ENCODE measurements at regions not wholly inside any gene's neighbourhood (a gene's known extent, or its start where the extent isn't known, plus 50 kb on each side); places are given as distances from the start of the nearest gene placed in this dataset.

- TF ChIP-seq, protein P1, sequence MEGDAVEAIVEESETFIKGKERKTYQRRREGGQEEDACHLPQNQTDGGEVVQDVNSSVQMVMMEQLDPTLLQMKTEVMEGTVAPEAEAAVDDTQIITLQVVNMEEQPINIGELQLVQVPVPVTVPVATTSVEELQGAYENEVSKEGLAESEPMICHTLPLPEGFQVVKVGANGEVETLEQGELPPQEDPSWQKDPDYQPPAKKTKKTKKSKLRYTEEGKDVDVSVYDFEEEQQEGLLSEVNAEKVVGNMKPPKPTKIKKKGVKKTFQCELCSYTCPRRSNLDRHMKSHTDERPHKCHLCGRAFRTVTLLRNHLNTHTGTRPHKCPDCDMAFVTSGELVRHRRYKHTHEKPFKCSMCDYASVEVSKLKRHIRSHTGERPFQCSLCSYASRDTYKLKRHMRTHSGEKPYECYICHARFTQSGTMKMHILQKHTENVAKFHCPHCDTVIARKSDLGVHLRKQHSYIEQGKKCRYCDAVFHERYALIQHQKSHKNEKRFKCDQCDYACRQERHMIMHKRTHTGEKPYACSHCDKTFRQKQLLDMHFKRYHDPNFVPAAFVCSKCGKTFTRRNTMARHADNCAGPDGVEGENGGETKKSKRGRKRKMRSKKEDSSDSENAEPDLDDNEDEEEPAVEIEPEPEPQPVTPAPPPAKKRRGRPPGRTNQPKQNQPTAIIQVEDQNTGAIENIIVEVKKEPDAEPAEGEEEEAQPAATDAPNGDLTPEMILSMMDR (IDR thresholded peaks at IDR 0.05; ENCODE audit: unreplicated experiment): no peak
- Mint-ChIP-seq H3K36me3 (ENCODE audit: insufficient read depth, unreplicated experiment) (no peaks in the 10 kb centered on the region), H3K4me1 (ENCODE audit: insufficient read depth, unreplicated experiment) (peaks cover 4% of the 10 kb centered on the region), H3K27ac (ENCODE audit: low read depth, unreplicated experiment) (no peak overlapping the region), H3K27me3 (ENCODE audit: insufficient read depth, unreplicated experiment) (no peaks in the 10 kb centered on the region), H3K4me3 (ENCODE audit: unreplicated experiment) (no peak overlapping the region), H3K9me3 (ENCODE audit: unreplicated experiment) (no peaks in the 10 kb centered on the region)
- DNase-seq (ENCODE audit: unreplicated experiment): no peak
- POLR2A ChIA-PET: interaction anchor here (1.2 kb wide), 1 partner anchor 376 kb away, joined by 3 read pairs; no protein-coding TSS in a partner anchor
- intact Hi-C loops (cut with micrococcal nuclease): no loop called here
- CTCF ChIA-PET: interaction anchor here (0.6 kb wide), 1 partner anchor 203 kb away, joined by 3 read pairs; no protein-coding TSS in a partner anchor
- BruUV-seq (replicated peaks): no TSS peak
These were observed 207.8 kb downstream of the TOMM20 start for GRCh38 chr1:234920843-234921140.

GRCh38 chr1:234920136-234920842 lies 208.3 kb downstream of the TOMM20 start:
- no peak for DNase-seq (ENCODE audit: unreplicated experiment)
- H3K4me3 Mint-ChIP-seq (ENCODE audit: unreplicated experiment): no peak overlapping the region
- no peak overlapping the region for H3K27ac Mint-ChIP-seq (ENCODE audit: low read depth, unreplicated experiment)
- no peaks in the 10 kb centered on the region for H3K27me3 Mint-ChIP-seq (ENCODE audit: insufficient read depth, unreplicated experiment)
- no peaks in the 10 kb centered on the region for H3K36me3 Mint-ChIP-seq (ENCODE audit: insufficient read depth, unreplicated experiment)
- no peaks in the 10 kb centered on the region for H3K4me1 Mint-ChIP-seq (ENCODE audit: insufficient read depth, unreplicated experiment)
- no peaks in the 10 kb centered on the region for H3K9me3 Mint-ChIP-seq (ENCODE audit: unreplicated experiment)
- BruUV-seq (replicated peaks): no TSS peak
- ChIA-PET CTCF (interaction anchor here (0.6 to 1.0 kb wide), 2 partner anchors 24 to 202 kb away, joined by 3 read pairs; no protein-coding TSS in a partner anchor), POLR2A (interaction anchor here (0.9 to 1.7 kb wide), 5 partner anchors 10 to 376 kb away, joined by 3 to 5 read pairs (median 3); no protein-coding TSS in a partner anchor)
- TF ChIP-seq, protein P1 (IDR thresholded peaks at IDR 0.05; ENCODE audit: unreplicated experiment): no peak
- intact Hi-C loops (cut with micrococcal nuclease): no loop called here

DNA sequence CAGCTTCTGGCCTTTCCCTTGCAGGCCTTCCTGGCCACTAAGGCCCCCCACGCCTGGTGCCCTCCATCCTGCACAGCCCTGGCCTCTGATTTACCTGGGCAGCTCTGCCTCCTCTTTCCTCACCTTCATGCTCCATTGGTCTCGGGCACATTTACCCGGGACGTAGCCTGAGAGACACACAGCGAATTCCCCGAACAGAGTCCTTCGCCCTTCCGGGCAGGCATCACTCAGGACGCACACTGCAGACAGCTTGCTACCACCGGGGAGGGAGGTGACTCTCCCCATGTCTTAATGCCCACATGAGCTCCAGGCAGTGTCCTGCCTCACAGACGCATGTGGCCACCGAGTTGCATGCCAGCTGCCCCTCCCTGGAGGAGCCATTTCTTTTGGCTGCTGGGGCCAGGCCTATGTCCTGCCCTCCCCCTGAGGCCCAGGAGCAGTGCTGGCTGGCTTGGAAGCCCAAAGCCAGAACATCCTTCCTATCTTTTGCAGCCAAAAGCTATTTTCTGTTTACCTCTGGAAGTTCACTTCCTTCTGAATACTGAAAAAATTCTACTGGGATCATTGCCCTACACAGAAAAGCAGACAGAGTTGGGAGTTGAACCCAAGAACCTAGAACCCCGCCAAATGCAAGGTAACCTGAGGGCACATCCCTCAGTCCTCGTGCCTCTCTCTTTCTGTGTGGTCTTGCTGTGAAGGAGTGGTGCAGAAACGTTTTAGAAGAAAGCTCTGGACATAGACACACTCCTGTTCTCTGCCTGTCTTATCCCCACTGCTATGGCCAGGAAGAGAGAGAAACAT lies 209.5 kb downstream of the TOMM20 start:
- Mint-ChIP-seq H3K27me3 (ENCODE audit: insufficient read depth, unreplicated experiment) (no peaks in the 10 kb centered on the region), H3K27ac (ENCODE audit: low read depth, unreplicated experiment) (no peak overlapping the region), H3K4me3 (ENCODE audit: unreplicated experiment) (no peak overlapping the region), H3K4me1 (ENCODE audit: insufficient read depth, unreplicated experiment) (no peaks in the 10 kb centered on the region), H3K36me3 (ENCODE audit: insufficient read depth, unreplicated experiment) (no peaks in the 10 kb centered on the region), H3K9me3 (ENCODE audit: unreplicated experiment) (no peaks in the 10 kb centered on the region)
- ChIA-PET POLR2A (interaction anchor here (0.9 to 1.7 kb wide), 4 partner anchors 9 to 32 kb away, joined by 3 to 5 read pairs (median 4); no protein-coding TSS in a partner anchor), CTCF (interaction anchor here (0.6 to 1.1 kb wide), 6 partner anchors 23 to 176 kb away, joined by 3 to 4 read pairs (median 3); no protein-coding TSS in a partner anchor)
- TF ChIP-seq, protein P1 (IDR thresholded peaks at IDR 0.05; ENCODE audit: unreplicated experiment): no peak
- no TSS peak for BruUV-seq (replicated peaks)
- DNase-seq (ENCODE audit: unreplicated experiment): no peak
- intact Hi-C loops (cut with micrococcal nuclease): no loop called here

DNA sequence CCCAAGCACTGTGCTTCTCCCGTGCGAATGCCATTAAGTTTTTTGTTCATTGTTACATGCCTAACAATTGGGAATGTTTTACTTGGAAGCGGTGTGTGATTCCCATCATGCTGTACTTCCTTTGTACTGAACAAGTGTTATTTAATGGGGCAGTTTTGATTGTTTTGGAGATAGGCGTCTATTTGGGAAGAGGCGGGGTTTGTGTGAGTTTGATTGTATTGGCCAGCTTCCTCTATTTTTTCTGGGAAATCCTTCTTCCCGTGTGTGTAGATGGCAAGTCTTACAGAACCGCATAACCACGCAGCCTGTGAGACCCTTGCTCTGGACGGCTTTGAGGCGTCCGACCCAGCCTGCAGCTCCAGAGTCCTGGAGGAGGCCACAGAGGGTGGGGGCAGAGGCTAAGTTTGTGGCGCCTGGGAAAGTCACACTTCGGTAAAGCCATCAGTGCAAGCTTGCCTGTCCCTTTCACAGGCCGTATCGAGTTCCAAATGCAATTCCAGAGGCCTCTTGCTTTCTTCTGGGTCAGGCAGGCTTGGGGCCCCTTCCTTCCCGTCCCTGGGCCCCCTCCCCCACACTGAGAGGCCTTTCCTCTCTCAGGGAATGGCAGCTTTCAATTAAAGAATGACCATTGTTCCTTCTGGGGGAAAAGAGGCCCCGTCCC lies 210.3 kb downstream of the TOMM20 start:
- CTCF ChIA-PET: interaction anchor here (0.7 to 1.0 kb wide), 3 partner anchors 33 to 175 kb away, joined by 3 to 4 read pairs (median 4); no protein-coding TSS in a partner anchor
- no TSS peak for BruUV-seq (replicated peaks)

More for the DNA sequence above, 210.3 kb downstream of the TOMM20 start:
- no peak for DNase-seq (ENCODE audit: unreplicated experiment)
- Mint-ChIP-seq H3K4me1 (ENCODE audit: insufficient read depth, unreplicated experiment) (no peaks in the 10 kb centered on the region), H3K9me3 (ENCODE audit: unreplicated experiment) (no peaks in the 10 kb centered on the region), H3K4me3 (ENCODE audit: unreplicated experiment) (no peak overlapping the region), H3K27me3 (ENCODE audit: insufficient read depth, unreplicated experiment) (no peaks in the 10 kb centered on the region), H3K36me3 (ENCODE audit: insufficient read depth, unreplicated experiment) (no peaks in the 10 kb centered on the region), H3K27ac (ENCODE audit: low read depth, unreplicated experiment) (no peak overlapping the region)
- intact Hi-C loops (cut with micrococcal nuclease): no loop called here
- TF ChIP-seq, protein P1 (IDR thresholded peaks at IDR 0.05; ENCODE audit: unreplicated experiment): no peak
- POLR2A ChIA-PET: interaction anchor here (0.5 to 1.7 kb wide), 2 partner anchors 13 to 1225 kb away, joined by 3 to 5 read pairs; no protein-coding TSS in a partner anchor
